PC-9 (cell line): ENCODE measurements at regions not wholly inside any gene's neighbourhood (a gene's known extent, or its start where the extent isn't known, plus 50 kb on each side); places are given as distances from the start of the nearest gene placed in this dataset.

Experiments
- BruUV-seq: library from RNA; stranded (reverse); fragments of 400-500 nt; replicated peaks from 2 replicates; lab custom pipeline; 2021; lab: Mats Ljungman, UMichigan
- CTCF ChIA-PET: fragments of 300-600 bp; sonication (Branson Sonifier 250); formaldehyde crosslinking; loops from one replicate; lab custom pipeline; 2022; ENCODE audit warnings: antibody characterized with exemption; lab: Charles Lee
- POLR2A ChIA-PET: fragments of 300-600 bp; sonication (Branson Sonifier 250); formaldehyde crosslinking; loops from one replicate; lab custom pipeline; 2022; ENCODE audit warnings: antibody characterized with exemption; ENCODE audit not compliant: unreplicated experiment; lab: Charles Lee
- DNase-seq, 2 experiments: peaks; one replicate each; pipeline versions ENCODE4 v3.0.0 to v3.0.0-alpha.2; 2015 to 2022; ENCODE audit warnings: mixed read lengths in 1 of 2
- H2AFZ ChIP-seq: fragments of 200-600 bp; sonication (generic); 2 replicates; pipeline ENCODE4 v1.8.1; 2017; ENCODE audit warnings: antibody characterized with exemption
- H3F3A ChIP-seq: fragments of 200-600 bp; sonication (generic); 2 replicates; pipeline ENCODE4 v1.8.1; 2017; ENCODE audit warnings: antibody characterized with exemption, mild to moderate bottlenecking, low read depth; ENCODE audit not compliant: insufficient read depth
- H3K27ac ChIP-seq: fragments of 200-600 bp; sonication (generic); 2 replicates; pipeline ENCODE4 v1.6.1; 2016; ENCODE audit warnings: mixed run types
- H3K27me3 ChIP-seq: fragments of 200-600 bp; sonication (generic); 2 replicates; pipeline ENCODE4 v1.6.1; 2016; ENCODE audit warnings: low read depth, mixed run types; ENCODE audit not compliant: insufficient read depth
- H3K36me3 ChIP-seq: fragments of 200-600 bp; sonication (generic); 2 replicates; pipeline ENCODE4 v1.6.1; 2016; ENCODE audit warnings: low read depth, mixed run types
- H3K4me1 ChIP-seq: fragments of 200-600 bp; sonication (generic); replicated peaks from 2 replicates; pipeline ENCODE4 v1.6.1; 2016; ENCODE audit warnings: mixed run types; ENCODE audit not compliant: insufficient read depth
- H3K4me2 ChIP-seq: fragments of 200-600 bp; sonication (generic); 2 replicates; pipeline ENCODE4 v1.6.1; 2017; ENCODE audit warnings: mixed run types
- H3K4me3 ChIP-seq: fragments of 200-600 bp; sonication (generic); 2 replicates; pipeline ENCODE4 v1.6.1; 2016; ENCODE audit warnings: mixed run types
- H3K79me2 ChIP-seq: fragments of 200-600 bp; sonication (generic); 2 replicates; pipeline ENCODE4 v1.6.1; 2017; ENCODE audit warnings: low read depth, mixed run types
- H3K9me2 ChIP-seq: fragments of 200-600 bp; sonication (generic); 2 replicates; pipeline ENCODE4 v1.8.1; 2017; ENCODE audit warnings: mild to moderate bottlenecking; ENCODE audit not compliant: insufficient read depth
- H3K9me3 ChIP-seq: fragments of 200-600 bp; sonication (generic); 2 replicates; pipeline ENCODE4 v1.8.1; 2016; ENCODE audit warnings: low read depth; ENCODE audit not compliant: insufficient read depth
- H4K20me1 ChIP-seq: fragments of 200-600 bp; sonication (generic); 2 replicates; pipeline ENCODE4 v1.8.1; 2017; ENCODE audit not compliant: insufficient read depth
- CTCF ChIP-seq: fragments of 200-600 bp; sonication (generic); conservative IDR thresholded peaks from 2 replicates; pipeline ENCODE4 v1.6.1; 2017; ENCODE audit warnings: mixed run types, antibody characterized with exemption, mild to moderate bottlenecking, moderate library complexity
- EZH2 ChIP-seq: fragments of 200-600 bp; sonication (generic); IDR thresholded peaks from 2 replicates; pipeline ENCODE4 v1.8.0; 2017; ENCODE audit warnings: antibody characterized with exemption, low read depth
- intact Hi-C: fragments of 100-400 bp; cut with micrococcal nuclease; formaldehyde crosslinking; loops from one replicate; pipeline ENCODE4 v1.10.0; 2022; ENCODE audit not compliant: unreplicated experiment

- no peaks in the 10 kb centered on the region for H3K27me3 ChIP-seq
- H3K9me2 ChIP-seq, result no peaks in the 10 kb centered on the region; the same call in 1 of the 2 replicates
- H2AFZ ChIP-seq, result no peak overlapping the region; the same call in 1 of the 2 replicates
- TF ChIP-seq EZH2 (no peak), CTCF (no peak)
- no peaks in the 10 kb centered on the region for H3K9me3 ChIP-seq
- no peak overlapping the region for H3K4me3 ChIP-seq
- intact Hi-C loops, result no loop called here
- no peaks in the 10 kb centered on the region for H3K79me2 ChIP-seq
- ChIA-PET POLR2A (no interaction called here), CTCF (no interaction called here)
- H4K20me1 ChIP-seq, result no peaks in the 10 kb centered on the region
- no peak overlapping the region for H3K27ac ChIP-seq
- BruUV-seq, result no TSS peak
- DNase-seq, result no peak
- no peak overlapping the region for H3K4me2 ChIP-seq
- H3K36me3 ChIP-seq, result no peaks in the 10 kb centered on the region
- no peaks in the 10 kb centered on the region for H3F3A ChIP-seq
- no peaks in the 10 kb centered on the region for H3K4me1 ChIP-seq
Measured at GRCh38 chr5:89213573-89213972, 330.6 kb upstream of the MEF2C start.

- H3K27ac ChIP-seq, result no peak overlapping the region
- H2AFZ ChIP-seq, result no peak overlapping the region
- intact Hi-C loops, result no loop called here
Measured at GRCh38 chr5:89211836-89212235, 328.9 kb upstream of the MEF2C start.

GRCh38 chr5:89208811-89209210 lies 325.8 kb upstream of the MEF2C start:
- Histone ChIP-seq H3K9me3 (no peaks in the 10 kb centered on the region), H3K4me2 (no peak overlapping the region), H3K79me2 (no peaks in the 10 kb centered on the region), H3K9me2 (no peaks in the 10 kb centered on the region; the same call in 1 of the 2 replicates), H3K4me3 (no peak overlapping the region), H4K20me1 (no peaks in the 10 kb centered on the region), H3F3A (no peaks in the 10 kb centered on the region), H3K36me3 (no peaks in the 10 kb centered on the region), H3K4me1 (no peaks in the 10 kb centered on the region), H2AFZ (no peak overlapping the region), H3K27ac (no peak overlapping the region), H3K27me3 (no peaks in the 10 kb centered on the region)
- BruUV-seq, result no TSS peak
- TF ChIP-seq EZH2, result no peak
- no peak for TF ChIP-seq CTCF
- POLR2A ChIA-PET, result no interaction called here
- intact Hi-C loops, result no loop called here
- CTCF ChIA-PET, result no interaction called here
- no peak for DNase-seq

More at GRCh38 chr5:89211836-89212235, 328.9 kb upstream of the MEF2C start:
- CTCF ChIA-PET, result no interaction called here
- Histone ChIP-seq H3F3A (no peaks in the 10 kb centered on the region), H3K79me2 (no peaks in the 10 kb centered on the region), H3K4me2 (no peak overlapping the region), H3K9me3 (no peaks in the 10 kb centered on the region), H3K27me3 (no peaks in the 10 kb centered on the region), H3K4me3 (no peak overlapping the region), H3K36me3 (no peaks in the 10 kb centered on the region), H3K4me1 (no peaks in the 10 kb centered on the region), H3K9me2 (no peaks in the 10 kb centered on the region; the same call in 1 of the 2 replicates), H4K20me1 (no peaks in the 10 kb centered on the region)
- no peak for TF ChIP-seq EZH2
- no peak for TF ChIP-seq CTCF
- no peak for DNase-seq
- BruUV-seq, result no TSS peak
- POLR2A ChIA-PET, result no interaction called here
